HG03064 (cell line): ENCODE measurements at regions not wholly inside any gene's neighbourhood (a gene's known extent, or its start where the extent isn't known, plus 50 kb on each side); places are given as distances from the start of the nearest gene placed in this dataset.

Source experiments
- ATAC-seq: cut with Tn5 transposase; IDR thresholded peaks from one replicate; pipeline ENCODE4 v1.9.1; 2021; ENCODE audit warnings: low read depth; ENCODE audit not compliant: unreplicated experiment

- no peak for ATAC-seq
Measured at GRCh38 chr16:79409978-79410377, 190.6 kb downstream of the MAF start.

- ATAC-seq, result no peak
Measured at GRCh38 chr16:79408355-79408754, 192.2 kb downstream of the MAF start.

GRCh38 chr16:79407461-79408135 is 192.9 kb downstream of the MAF start:
- ATAC-seq, result no peak

GRCh38 chr16:79407005-79407404 is 193.5 kb downstream of the MAF start:
- no peak for ATAC-seq

GRCh38 chr16:79404571-79404970 is 196.0 kb downstream of the MAF start:
- no peak for ATAC-seq

- no peak for ATAC-seq
Measured at GRCh38 chr16:79403534-79403933, 197.0 kb downstream of the MAF start.

- ATAC-seq, result no peak
Measured at GRCh38 chr16:79402920-79403319, 197.6 kb downstream of the MAF start.

DNA sequence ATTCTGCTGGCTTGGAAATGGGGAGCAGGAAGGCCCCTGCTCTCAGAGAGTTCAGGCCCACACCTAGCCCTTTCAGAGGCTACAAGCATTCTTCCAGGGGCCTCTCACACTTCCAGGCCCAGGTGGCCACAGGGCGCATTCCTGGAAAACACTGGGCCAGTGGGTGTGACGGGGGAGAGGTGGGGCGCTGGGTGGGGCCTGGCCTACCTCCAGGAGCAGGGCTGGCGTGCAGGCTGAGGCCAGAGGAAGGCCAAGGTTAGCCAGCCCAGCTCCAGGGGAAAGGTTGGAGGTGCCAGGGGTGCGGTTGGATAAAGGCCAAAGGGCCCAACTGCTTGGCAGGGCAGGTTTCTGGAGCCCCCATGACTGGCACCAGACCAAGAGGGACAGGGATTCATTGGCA is 198.2 kb downstream of the MAF start:
- no peak for ATAC-seq

DNA sequence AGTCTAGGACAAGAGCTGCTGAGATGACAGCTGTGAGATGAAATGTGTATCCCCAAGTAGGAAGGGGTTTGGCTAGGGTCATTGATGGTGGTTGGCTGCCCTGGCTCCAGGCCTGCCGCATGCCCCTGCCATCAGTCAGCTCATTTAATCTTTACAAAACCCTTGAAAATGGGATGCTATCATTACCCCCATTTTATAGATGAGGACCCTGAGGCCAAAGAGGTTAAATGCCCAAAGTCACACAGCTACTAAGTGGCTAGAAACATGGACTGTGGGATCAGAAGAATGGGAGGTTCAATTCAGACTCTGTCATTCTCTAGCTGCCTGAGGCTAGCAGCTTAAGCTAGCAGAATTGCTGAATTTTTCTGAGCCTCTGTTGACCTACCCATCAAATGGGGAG is 198.8 kb downstream of the MAF start:
- ATAC-seq, result no peak

DNA sequence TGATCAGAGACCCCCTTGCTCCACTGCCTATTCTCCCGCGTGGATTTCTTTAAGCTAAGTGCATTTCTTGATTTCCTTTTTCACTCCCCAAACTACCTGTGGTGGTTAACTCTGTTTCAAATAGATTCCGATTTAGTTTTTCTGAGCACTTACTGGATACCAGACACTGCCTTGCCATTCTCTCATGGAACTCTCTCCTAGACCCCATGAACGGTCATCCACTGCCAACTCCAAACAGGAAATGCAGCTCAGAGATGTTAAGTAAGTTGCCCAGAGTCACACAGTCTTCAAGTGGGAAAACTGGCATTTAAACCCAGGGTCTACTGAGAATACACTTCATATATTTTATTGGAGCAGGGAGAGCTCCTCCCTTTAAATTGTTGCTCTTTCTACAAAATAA is 199.4 kb downstream of the MAF start:
- no peak for ATAC-seq

DNA sequence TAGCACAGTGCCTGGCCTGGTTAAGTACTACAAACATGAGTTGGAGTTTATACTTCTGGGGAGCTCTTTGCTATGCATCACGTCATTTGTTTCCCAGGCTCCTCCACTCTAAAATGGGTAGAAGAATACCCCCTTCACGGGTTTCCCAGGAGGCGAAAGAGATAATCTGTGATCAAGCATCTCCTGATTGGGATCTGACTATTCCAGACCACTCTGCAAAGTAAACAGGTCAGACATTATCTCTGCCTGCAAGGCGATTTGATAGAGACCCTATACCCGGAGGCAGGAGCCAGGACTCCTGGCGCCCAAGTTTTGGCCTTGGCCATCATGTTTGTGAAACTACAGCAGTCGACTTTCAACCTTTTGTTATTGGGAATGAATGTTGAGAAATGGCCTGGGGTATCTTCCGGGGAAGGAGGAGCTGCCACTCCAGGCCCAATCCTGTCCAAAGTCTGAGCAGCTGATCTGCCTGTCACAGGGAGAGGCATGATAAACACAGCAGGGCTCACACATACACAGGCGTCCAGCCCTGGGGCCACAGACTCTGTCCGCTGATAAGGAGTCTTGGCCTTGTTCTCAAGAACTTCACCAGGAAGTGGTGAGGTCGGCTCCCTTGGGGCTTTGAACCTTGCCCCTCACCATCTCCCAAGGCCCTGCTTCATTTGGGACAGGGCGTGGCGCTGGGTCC is 199.9 kb downstream of the MAF start:
- no peak for ATAC-seq

DNA sequence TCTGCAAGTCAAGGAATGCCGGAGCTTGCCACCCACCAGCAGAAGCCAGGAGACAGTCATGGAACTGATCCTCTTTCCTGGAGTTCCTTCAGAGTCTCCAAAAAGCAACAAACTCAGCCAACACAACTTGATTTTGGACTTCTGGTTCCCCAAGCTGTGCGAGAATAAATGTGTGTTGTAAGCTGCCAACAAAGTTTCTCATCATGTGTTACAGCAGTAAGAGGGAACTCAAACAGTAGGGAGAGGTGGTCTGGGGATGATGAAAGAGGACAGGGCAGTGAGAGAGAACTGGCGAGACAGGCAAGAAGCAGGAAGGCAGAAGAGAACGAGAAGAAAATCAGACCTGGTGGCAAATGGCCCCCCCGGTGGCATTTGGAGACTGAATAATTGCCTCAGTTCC is 204.9 kb downstream of the MAF start:
- ATAC-seq, result no peak

GRCh38 chr16:79394206-79394605 is 206.3 kb downstream of the MAF start:
- ATAC-seq, result no peak

DNA sequence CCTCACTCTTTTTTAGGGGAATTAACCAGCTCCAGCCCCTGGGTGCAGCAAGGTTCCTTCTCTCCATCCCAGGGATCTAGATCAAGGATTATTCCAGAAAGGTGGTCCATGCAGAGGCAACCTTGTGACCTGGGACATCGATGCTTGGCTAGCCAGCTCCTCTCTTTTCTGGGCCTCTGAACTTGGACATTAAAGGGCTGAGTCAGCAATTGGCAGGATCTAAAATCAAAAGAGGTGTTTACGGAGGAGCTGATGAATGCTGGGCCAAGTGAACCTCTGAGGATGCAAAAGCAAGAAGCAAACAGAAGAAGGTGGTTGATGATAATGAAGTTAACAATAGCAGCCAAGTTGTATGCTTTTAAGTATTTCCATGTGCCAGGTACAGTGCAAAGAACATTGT is 207.0 kb downstream of the MAF start:
- no peak for ATAC-seq

GRCh38 chr16:79393127-79393526 is 207.4 kb downstream of the MAF start:
- no peak for ATAC-seq

DNA sequence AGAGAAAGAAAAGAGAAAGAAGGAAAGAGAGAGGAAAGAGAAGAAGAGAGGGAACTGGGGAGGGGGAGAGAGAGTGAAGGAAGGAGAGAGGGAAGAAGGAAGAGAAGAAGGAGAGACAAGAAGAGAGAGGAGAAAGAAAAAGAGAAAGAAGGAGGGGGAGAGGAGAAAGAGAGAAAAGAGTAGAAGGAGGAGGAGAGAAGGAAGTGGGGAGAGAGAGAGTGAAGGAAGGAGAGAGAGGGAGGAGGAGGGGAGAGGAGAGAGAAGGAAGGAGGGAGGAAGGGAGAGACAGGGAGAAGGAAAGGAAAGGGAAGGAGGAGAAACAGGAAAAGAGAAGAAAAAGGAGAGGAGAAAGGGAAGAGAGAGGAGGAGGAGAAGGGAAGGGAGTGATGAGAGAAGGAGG is 208.5 kb downstream of the MAF start:
- no peak for ATAC-seq

DNA sequence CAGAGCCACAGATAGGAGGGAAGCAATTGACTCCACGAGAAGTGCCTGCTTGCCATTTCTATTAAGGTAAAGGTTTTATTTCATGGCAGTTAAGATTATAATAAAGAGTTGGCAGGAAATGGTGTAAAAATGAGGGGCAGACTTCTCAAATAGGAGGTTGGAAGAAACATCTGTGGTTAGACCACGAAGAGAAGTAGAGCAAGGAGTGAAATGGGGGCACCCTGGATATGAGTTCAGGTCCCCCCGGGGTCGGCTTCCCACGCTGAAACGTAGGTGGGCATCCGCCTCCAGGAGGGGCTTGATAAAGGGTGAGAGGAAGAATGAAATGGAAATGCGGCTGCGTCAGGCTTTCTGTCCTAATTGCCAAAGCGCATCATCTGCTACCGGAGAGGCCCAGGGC is 209.1 kb downstream of the MAF start:
- no peak for ATAC-seq

DNA sequence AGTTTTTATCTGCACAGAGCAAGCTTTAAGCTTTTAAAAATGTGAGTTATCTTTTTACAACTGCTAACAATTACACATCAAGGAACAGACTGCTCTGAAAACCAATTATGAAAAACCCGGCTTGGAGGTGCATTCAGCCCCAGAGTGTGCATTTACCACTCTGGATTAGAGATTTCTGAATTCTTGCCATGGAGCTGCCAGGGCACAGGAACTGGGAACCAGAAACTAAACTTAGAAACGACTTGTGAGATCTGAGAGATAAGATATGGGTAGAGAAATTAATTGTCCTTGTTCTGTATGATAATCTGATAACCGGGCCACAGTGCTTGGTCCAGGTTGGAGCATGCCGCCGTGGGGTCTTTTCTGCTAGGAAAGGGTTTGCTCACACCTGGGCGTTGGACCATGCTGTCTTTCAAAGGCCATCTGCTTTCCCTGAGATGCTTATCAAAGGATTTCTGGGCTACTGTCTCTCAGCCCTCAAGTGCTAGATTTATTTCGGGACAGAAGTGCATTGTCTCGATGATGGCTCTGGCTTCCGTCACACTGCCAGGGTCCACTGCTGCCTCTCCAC is 210.0 kb downstream of the MAF start:
- ATAC-seq, result no peak

GRCh38 chr16:79388396-79388795 is 212.1 kb downstream of the MAF start:
- no peak for ATAC-seq

GRCh38 chr16:79386299-79386698 is 214.2 kb downstream of the MAF start:
- no peak for ATAC-seq

GRCh38 chr16:79381603-79382042 is 218.9 kb downstream of the MAF start:
- ATAC-seq, result no peak

- ATAC-seq, result no peak
Measured at GRCh38 chr16:79380995-79381602, 219.4 kb downstream of the MAF start.
